Ishikawa (cell line): ENCODE measurements at regions not wholly inside any gene's neighbourhood (a gene's known extent, or its start where the extent isn't known, plus 50 kb on each side); places are given as distances from the start of the nearest gene placed in this dataset.

Source experiments
- CEBPB ChIP-seq: IDR thresholded peaks from 2 replicates; pipeline ENCODE4 v1.6.1; 2012
- CREB1 ChIP-seq: IDR thresholded peaks from 2 replicates; pipeline ENCODE4 v1.6.1; 2012; ENCODE audit warnings: low read depth
- EGR1 ChIP-seq: IDR thresholded peaks from 2 replicates; pipeline ENCODE4 v1.6.1; 2012
- EP300 ChIP-seq: IDR thresholded peaks from 2 replicates; pipeline ENCODE4 v1.6.1; 2012; ENCODE audit warnings: borderline replicate concordance
- FOXM1 ChIP-seq: IDR thresholded peaks from 2 replicates; pipeline ENCODE4 v1.6.1; 2012; ENCODE audit warnings: low read depth, borderline replicate concordance
- MAX ChIP-seq: IDR thresholded peaks from 2 replicates; pipeline ENCODE4 v1.6.1; 2012
- RAD21 ChIP-seq: IDR thresholded peaks from 2 replicates; pipeline ENCODE4 v1.6.1; 2012; ENCODE audit warnings: low read depth
- TAF1 ChIP-seq: IDR thresholded peaks from 2 replicates; pipeline ENCODE4 v1.6.1; 2012; ENCODE audit warnings: low read depth, mild to moderate bottlenecking
- TEAD4 ChIP-seq: IDR thresholded peaks from 2 replicates; pipeline ENCODE4 v1.6.1; 2012
- USF1 ChIP-seq: IDR thresholded peaks from 2 replicates; pipeline ENCODE4 v1.6.1; 2012
- YY1 ChIP-seq: IDR thresholded peaks from 2 replicates; pipeline ENCODE4 v1.6.1; 2012; ENCODE audit warnings: low read depth
- ZBTB7A ChIP-seq: IDR thresholded peaks from 2 replicates; pipeline ENCODE4 v1.6.1; 2012; ENCODE audit warnings: low read depth

- TF ChIP-seq USF1 = no peak
- TF ChIP-seq TAF1 = no peak
- TF ChIP-seq CEBPB = no peak
- no peak for TF ChIP-seq FOXM1
- no peak for TF ChIP-seq YY1
- TF ChIP-seq TEAD4 = no peak
- TF ChIP-seq ZBTB7A = no peak
- TF ChIP-seq EP300 = no peak
- TF ChIP-seq MAX = no peak
- no peak for TF ChIP-seq CREB1
- no peak for TF ChIP-seq EGR1
- no peak for TF ChIP-seq RAD21
These were observed 400.4 kb upstream of the DIPK2B start for GRCh38 chrX:45601052-45601451.
